ENCODE measurements at regions not wholly inside any gene's neighbourhood (a gene's known extent, or its start where the extent isn't known, plus 50 kb on each side); places are given as distances from the start of the nearest gene placed in this dataset.

DNA sequence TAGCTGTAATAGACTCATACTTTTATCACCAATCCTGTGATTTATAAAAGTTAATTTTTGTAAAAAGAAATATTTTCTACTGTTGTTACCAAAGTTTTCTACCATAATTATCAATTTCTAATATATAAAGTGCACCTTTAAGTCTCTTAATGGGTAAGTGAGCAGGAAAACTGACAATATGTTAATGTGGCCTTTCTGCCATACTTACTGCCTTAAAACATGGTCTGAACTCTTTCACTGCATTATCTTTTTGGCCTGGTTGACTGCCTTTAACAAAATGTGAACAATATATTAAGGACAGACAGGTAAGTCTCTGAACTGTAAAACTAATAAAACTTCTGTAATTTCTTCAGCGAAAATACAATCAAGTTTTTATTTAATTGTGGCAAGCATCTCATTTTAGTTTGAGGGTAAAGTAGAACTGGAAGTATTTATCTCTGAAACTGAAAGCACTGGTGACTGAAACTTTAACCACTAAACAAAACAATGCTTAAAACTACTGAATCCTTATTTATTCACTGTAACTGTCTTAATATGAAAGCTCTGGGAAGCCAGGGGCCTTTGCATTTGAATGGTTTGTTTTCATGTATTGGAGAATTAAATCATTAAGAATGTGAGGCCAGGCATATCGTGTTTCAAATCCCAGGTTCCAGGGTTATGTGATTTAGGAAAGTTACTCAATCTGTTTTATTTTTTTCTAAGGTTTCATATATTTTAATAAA lies 948.8 kb upstream of the POT1 start:
- Mint-ChIP-seq H3K36me3 (ENCODE audit: low read depth) (peaks cover 22% of the 10 kb centered on the region), H3K4me3 (no peak overlapping the region), H3K27ac (no peak overlapping the region), H3K4me1 (no peaks in the 10 kb centered on the region), H3K9me3 (peaks cover 23% of the 10 kb centered on the region), H3K27me3 (ENCODE audit: insufficient read depth, low read depth, poor library complexity) (no peaks in the 10 kb centered on the region)
- Histone ChIP-seq H3K27me3 (ENCODE audit: insufficient read depth) (no peaks in the 10 kb centered on the region), H4K20me1 (replicated peaks; ENCODE audit: insufficient read depth) (no peaks in the 10 kb centered on the region), H3K4me2 (no peak overlapping the region), H3K4me3 (no peak overlapping the region), H3K79me2 (replicated peaks; ENCODE audit: insufficient read depth) (no peaks in the 10 kb centered on the region), H3F3A (replicated peaks; ENCODE audit: low read depth) (no peaks in the 10 kb centered on the region), H3K4me1 (ENCODE audit: insufficient read depth) (no peaks in the 10 kb centered on the region), H2AFZ (no peak overlapping the region), H3K27ac (ENCODE audit: low read depth) (no peak overlapping the region), H3K36me3 (ENCODE audit: insufficient read depth) (peaks cover 2% of the 10 kb centered on the region; the same call in 1 of the 2 replicates), H3K9me2 (ENCODE audit: insufficient read depth) (no peaks in the 10 kb centered on the region)
- TF ChIP-seq, protein P1, sequence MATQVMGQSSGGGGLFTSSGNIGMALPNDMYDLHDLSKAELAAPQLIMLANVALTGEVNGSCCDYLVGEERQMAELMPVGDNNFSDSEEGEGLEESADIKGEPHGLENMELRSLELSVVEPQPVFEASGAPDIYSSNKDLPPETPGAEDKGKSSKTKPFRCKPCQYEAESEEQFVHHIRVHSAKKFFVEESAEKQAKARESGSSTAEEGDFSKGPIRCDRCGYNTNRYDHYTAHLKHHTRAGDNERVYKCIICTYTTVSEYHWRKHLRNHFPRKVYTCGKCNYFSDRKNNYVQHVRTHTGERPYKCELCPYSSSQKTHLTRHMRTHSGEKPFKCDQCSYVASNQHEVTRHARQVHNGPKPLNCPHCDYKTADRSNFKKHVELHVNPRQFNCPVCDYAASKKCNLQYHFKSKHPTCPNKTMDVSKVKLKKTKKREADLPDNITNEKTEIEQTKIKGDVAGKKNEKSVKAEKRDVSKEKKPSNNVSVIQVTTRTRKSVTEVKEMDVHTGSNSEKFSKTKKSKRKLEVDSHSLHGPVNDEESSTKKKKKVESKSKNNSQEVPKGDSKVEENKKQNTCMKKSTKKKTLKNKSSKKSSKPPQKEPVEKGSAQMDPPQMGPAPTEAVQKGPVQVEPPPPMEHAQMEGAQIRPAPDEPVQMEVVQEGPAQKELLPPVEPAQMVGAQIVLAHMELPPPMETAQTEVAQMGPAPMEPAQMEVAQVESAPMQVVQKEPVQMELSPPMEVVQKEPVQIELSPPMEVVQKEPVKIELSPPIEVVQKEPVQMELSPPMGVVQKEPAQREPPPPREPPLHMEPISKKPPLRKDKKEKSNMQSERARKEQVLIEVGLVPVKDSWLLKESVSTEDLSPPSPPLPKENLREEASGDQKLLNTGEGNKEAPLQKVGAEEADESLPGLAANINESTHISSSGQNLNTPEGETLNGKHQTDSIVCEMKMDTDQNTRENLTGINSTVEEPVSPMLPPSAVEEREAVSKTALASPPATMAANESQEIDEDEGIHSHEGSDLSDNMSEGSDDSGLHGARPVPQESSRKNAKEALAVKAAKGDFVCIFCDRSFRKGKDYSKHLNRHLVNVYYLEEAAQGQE (IDR thresholded peaks at IDR 0.05; ENCODE audit: unreplicated experiment) = no peak
- TF ChIP-seq, protein P2, sequence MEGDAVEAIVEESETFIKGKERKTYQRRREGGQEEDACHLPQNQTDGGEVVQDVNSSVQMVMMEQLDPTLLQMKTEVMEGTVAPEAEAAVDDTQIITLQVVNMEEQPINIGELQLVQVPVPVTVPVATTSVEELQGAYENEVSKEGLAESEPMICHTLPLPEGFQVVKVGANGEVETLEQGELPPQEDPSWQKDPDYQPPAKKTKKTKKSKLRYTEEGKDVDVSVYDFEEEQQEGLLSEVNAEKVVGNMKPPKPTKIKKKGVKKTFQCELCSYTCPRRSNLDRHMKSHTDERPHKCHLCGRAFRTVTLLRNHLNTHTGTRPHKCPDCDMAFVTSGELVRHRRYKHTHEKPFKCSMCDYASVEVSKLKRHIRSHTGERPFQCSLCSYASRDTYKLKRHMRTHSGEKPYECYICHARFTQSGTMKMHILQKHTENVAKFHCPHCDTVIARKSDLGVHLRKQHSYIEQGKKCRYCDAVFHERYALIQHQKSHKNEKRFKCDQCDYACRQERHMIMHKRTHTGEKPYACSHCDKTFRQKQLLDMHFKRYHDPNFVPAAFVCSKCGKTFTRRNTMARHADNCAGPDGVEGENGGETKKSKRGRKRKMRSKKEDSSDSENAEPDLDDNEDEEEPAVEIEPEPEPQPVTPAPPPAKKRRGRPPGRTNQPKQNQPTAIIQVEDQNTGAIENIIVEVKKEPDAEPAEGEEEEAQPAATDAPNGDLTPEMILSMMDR (conservative IDR thresholded peaks at IDR 0.05; ENCODE audit: low read depth in 2 of 2) = no peak
- TF ChIP-seq NANOG (IDR thresholded peaks at IDR 0.05; ENCODE audit: borderline replicate concordance) = no peak
- no peak for TF ChIP-seq ZNF114 (CRISPR knock-in tag; IDR thresholded peaks at IDR 0.05)
- TF ChIP-seq JUNB (IDR thresholded peaks at IDR 0.05; ENCODE audit: unreplicated experiment) = no peak
- no peak for TF ChIP-seq STAT1 (IDR thresholded peaks at IDR 0.05; ENCODE audit: unreplicated experiment)
- no peak for TF ChIP-seq EZH2phosphoT487 (IDR thresholded peaks at IDR 0.05; ENCODE audit: unreplicated experiment)
- no peak for TF ChIP-seq CREB1 (CRISPR knock-in tag; IDR thresholded peaks at IDR 0.05; ENCODE audit: low read depth)
- TF ChIP-seq, protein P3, sequence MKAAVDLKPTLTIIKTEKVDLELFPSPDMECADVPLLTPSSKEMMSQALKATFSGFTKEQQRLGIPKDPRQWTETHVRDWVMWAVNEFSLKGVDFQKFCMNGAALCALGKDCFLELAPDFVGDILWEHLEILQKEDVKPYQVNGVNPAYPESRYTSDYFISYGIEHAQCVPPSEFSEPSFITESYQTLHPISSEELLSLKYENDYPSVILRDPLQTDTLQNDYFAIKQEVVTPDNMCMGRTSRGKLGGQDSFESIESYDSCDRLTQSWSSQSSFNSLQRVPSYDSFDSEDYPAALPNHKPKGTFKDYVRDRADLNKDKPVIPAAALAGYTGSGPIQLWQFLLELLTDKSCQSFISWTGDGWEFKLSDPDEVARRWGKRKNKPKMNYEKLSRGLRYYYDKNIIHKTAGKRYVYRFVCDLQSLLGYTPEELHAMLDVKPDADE (IDR thresholded peaks at IDR 0.05) = no peak
- no peak for TF ChIP-seq ZNF331 (CRISPR knock-in tag; IDR thresholded peaks at IDR 0.05; ENCODE audit: low read depth)
- TF ChIP-seq, protein P4, sequence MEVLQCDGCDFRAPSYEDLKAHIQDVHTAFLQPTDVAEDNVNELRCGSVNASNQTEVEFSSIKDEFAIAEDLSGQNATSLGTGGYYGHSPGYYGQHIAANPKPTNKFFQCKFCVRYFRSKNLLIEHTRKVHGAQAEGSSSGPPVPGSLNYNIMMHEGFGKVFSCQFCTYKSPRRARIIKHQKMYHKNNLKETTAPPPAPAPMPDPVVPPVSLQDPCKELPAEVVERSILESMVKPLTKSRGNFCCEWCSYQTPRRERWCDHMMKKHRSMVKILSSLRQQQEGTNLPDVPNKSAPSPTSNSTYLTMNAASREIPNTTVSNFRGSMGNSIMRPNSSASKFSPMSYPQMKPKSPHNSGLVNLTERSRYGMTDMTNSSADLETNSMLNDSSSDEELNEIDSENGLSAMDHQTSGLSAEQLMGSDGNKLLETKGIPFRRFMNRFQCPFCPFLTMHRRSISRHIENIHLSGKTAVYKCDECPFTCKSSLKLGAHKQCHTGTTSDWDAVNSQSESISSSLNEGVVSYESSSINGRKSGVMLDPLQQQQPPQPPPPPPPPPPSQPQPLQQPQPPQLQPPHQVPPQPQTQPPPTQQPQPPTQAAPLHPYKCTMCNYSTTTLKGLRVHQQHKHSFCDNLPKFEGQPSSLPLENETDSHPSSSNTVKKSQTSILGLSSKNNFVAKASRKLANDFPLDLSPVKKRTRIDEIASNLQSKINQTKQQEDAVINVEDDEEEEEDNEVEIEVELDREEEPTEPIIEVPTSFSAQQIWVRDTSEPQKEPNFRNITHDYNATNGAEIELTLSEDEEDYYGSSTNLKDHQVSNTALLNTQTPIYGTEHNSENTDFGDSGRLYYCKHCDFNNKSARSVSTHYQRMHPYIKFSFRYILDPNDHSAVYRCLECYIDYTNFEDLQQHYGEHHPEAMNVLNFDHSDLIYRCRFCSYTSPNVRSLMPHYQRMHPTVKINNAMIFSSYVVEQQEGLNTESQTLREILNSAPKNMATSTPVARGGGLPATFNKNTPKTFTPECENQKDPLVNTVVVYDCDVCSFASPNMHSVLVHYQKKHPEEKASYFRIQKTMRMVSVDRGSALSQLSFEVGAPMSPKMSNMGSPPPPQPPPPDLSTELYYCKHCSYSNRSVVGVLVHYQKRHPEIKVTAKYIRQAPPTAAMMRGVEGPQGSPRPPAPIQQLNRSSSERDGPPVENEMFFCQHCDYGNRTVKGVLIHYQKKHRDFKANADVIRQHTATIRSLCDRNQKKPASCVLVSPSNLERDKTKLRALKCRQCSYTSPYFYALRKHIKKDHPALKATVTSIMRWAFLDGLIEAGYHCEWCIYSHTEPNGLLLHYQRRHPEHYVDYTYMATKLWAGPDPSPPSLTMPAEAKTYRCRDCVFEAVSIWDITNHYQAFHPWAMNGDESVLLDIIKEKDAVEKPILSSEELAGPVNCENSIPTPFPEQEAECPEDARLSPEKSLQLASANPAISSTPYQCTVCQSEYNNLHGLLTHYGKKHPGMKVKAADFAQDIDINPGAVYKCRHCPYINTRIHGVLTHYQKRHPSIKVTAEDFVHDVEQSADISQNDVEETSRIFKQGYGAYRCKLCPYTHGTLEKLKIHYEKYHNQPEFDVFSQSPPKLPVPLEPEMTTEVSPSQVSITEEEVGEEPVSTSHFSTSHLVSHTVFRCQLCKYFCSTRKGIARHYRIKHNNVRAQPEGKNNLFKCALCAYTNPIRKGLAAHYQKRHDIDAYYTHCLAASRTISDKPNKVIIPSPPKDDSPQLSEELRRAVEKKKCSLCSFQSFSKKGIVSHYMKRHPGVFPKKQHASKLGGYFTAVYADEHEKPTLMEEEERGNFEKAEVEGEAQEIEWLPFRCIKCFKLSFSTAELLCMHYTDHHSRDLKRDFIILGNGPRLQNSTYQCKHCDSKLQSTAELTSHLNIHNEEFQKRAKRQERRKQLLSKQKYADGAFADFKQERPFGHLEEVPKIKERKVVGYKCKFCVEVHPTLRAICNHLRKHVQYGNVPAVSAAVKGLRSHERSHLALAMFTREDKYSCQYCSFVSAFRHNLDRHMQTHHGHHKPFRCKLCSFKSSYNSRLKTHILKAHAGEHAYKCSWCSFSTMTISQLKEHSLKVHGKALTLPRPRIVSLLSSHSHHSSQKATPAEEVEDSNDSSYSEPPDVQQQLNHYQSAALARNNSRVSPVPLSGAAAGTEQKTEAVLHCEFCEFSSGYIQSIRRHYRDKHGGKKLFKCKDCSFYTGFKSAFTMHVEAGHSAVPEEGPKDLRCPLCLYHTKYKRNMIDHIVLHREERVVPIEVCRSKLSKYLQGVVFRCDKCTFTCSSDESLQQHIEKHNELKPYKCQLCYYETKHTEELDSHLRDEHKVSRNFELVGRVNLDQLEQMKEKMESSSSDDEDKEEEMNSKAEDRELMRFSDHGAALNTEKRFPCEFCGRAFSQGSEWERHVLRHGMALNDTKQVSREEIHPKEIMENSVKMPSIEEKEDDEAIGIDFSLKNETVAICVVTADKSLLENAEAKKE (CRISPR knock-in tag; IDR thresholded peaks at IDR 0.05) = no peak
- TF ChIP-seq POLR2AphosphoS5 (IDR thresholded peaks at IDR 0.05; ENCODE audit: low read depth) = no peak
- TF ChIP-seq EZH2 (IDR thresholded peaks at IDR 0.05; ENCODE audit: low read depth, unreplicated experiment) = no peak
- ATAC-seq (no peak), DNase-seq (ENCODE audit: low spot score) (no peak)

Data from GM23338 (cell line).